NCI-H1417 treated with DMSO at 0.1 percent for 48 hours (cell line): ENCODE measurements at regions not wholly inside any gene's neighbourhood (a gene's known extent, or its start where the extent isn't known, plus 50 kb on each side); places are given as distances from the start of the nearest gene placed in this dataset.

Experiments used
- DNase-seq: peaks from one replicate; lab custom pipeline; 2025; lab: John Stamatoyannopoulos, UW

DNA sequence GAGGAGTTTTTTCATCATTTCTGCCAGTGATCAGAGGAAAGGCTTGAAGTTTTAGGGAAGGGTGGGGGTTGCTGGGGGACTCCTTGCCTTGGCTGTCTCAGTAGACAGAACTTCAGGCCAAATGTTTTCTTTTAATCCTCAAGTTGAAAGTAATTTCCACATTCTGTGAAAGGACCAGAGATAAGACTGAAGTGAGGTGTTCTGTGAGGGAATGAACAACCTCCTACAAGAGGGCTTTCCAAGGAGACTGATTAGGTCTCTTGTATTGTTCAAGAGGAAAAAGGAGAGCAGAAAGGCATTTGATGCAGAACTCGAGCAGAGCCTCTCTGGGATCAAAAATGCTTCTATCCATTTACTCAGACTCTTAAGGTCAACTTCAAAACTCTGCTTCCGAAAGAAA is 282.1 kb upstream of the ATP10B start:
- no peak for DNase-seq

GRCh38 chr5:161115941-161116340 is 263.9 kb upstream of the ATP10B start:
- DNase-seq = no peak

DNA sequence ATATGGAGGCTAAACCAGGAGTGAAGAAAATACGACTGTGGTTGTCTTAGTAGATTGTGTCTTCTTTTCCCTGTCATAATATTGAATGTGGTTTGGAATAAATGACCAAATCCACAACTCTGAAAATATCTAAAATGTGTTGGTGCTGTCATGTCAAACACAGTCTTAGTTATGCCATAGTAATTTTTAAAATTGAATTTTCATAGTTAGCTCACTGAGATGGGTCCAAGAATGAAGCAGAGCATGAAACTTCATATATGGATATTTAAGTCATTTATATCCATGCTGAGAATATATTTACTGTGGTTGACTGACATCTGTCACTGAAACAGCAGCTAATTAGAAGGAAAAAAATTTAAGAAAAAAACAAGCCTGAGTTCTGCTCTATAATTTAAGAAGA is 260.4 kb upstream of the ATP10B start:
- DNase-seq = no peak

- DNase-seq = no peak
These were observed 253.5 kb upstream of the ATP10B start for GRCh38 chr5:161105525-161105924.

GRCh38 chr5:161098516-161098915 is 246.5 kb upstream of the ATP10B start:
- DNase-seq = no peak

GRCh38 chr5:161096581-161096980 is 244.6 kb upstream of the ATP10B start:
- DNase-seq = no peak

- no peak for DNase-seq
These were observed 243.9 kb upstream of the ATP10B start for GRCh38 chr5:161095953-161096352.

- DNase-seq = no peak
These were observed 242.4 kb upstream of the ATP10B start for GRCh38 chr5:161094411-161094810.

- no peak for DNase-seq
These were observed 241.1 kb upstream of the ATP10B start for GRCh38 chr5:161093100-161093499.

- no peak for DNase-seq
These were observed 237.6 kb upstream of the ATP10B start for GRCh38 chr5:161089569-161089968.

DNA sequence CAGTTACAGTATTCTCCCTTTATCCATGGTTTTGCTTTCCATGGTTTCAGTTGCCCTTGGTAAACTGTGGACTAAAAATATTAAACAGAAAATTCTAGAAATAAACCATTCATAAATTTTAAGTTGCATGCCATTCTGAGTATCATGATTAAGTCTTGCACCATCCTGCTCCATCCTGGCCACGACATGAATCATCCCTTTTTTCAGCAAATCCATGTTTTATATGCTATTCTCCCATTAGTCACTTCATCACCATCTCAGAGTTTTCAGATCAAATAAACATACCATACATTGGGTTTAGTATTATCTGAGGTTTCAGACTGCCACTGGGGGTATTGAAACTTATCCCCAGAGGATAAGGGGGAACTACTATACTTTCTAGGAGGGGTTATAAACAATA is 234.4 kb upstream of the ATP10B start:
- no peak for DNase-seq

DNA sequence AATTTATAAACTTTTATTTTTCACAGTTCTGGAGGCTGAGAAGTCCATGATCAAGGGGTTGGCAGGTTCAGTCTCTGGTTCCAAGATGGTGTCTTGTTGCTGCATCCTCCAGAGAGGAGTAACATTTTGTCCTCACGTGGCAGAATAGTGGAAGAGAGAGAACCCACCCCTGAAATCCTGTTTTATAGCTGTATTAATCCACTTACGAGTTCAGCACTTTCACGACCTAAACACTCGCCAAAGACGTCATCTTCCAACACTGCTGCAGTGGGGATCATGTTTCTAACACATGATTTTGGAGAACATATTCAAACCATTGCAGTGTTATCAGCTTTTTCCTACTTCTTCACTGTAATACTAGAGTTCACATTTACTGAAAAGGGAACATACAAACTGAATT is 233.0 kb upstream of the ATP10B start:
- DNase-seq = no peak

- DNase-seq = no peak
These were observed 232.1 kb upstream of the ATP10B start for GRCh38 chr5:161084115-161084514.

DNA sequence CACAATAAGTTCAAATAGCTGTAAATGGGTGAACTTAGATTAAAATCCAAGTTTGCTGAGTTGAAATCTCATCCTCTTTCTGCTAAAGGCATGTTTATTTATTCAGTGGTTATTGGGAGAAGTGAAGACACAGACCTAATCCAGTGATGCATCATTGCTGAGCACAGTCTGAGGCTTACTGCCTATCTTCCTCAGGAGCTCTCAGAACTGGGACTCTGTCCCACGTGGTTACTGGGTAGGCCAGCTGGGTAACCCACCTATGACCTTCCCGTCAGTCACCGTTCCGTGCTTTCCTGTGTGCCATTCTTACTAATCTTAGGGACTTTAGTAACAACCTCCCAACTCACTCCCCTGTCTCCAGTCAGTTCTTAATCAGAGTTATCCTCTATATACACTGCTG is 226.8 kb upstream of the ATP10B start:
- no peak for DNase-seq

- DNase-seq = no peak
These were observed 226.0 kb upstream of the ATP10B start for GRCh38 chr5:161077936-161078545.

- no peak for DNase-seq
These were observed 225.5 kb upstream of the ATP10B start for GRCh38 chr5:161077496-161077895.

DNA sequence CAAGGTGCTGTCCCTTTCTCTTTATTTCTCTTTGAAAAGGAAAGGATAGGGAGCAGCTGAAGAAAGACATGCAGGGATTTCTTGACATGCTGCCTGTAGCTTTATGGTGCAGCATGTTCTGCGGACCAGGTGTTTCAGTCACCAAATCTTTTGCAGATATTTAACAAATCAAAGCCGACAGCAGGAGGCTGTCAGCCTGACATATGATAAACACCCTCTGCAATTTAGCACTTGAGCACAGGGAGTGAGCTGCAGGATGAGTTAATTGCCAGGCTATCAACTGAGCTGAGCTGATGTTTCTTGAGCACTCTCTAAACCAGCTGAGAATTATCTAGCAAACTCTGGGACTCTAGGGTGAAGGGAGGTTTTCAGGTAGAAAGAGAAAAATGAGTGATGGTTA is 212.8 kb upstream of the ATP10B start:
- peak; percentile 53 for DNase-seq

DNA sequence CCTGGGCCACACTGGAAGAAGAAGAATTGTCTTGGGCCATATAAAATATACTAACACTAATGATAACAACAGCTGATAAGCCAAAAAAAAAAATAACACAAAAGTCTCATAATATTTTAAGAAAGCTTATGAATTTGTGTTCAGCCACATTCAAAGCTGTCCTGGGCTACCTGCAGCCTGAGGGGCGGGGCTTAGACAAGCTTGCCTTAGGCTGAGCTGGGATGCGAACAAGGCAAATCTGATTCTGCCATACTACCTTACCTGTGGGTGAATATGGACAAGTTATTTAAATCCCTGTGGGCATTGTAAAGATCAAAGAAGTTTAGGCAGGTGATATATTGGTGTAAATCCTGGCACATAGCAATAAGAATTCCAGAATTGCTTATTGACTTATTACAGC is 212.3 kb upstream of the ATP10B start:
- no peak for DNase-seq

DNA sequence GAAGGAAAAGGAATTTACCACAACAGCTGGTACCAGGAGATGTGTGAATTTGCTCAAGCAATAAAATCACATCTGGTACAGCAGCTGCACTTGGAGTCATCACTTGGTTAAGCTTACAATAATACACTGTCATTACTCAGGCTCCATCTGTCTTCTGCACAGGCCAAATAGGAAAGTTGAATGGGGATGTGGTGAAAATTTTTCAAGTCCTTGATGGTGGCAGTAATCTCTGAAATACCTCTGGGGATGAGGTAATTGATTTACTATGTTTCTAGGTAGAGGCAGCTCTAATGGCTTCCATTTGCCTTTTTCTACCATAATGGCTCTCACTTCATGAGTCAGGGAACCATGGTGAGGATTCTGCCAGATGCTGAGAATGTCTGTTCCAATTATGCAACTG is 206.8 kb upstream of the ATP10B start:
- no peak for DNase-seq

DNA sequence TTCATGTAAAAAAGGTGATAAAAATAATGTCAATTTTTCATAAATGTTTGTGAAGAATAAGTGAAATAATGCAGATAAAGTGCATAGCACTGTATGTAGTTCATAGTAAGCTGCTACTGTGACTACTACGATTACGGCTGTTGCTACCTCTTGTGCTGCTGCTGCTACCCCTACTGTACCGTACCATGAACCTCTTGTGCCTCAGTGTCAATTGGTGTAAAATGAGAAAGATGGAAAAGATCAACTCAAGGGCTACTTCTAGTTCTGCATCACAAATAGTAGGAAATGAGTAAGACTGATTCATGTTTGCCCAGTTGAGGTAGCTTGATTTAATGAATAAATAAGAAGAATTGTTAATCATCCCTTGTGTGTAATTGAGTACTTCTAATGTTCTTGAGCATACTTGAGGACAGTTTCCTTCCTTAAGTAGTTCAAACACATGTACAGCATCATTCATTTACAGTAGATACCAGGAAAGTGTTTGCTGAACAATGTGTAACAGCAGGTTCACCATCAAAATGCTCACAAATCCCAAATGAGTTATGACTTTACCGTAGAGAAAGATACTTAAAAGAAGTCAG is 200.0 kb upstream of the ATP10B start:
- no peak for DNase-seq

DNA sequence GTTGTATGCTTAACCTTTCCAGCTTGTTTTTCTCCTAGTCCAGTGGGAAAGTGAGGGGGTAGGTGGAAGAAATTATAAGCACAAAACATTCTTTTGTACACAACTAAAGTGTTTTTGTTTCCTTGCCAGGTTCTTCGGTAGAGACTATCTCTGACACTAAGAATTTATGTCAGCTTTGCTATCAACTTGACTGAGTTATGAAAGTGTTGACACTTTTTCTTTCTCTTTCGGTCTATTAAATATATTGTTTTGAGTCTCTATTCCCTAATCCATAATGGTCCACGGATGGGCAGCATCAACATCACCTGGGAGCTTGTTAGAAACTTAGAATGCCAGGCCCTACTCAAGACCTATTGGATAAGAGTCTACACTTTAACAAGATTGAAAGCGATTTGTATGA is 195.0 kb upstream of the ATP10B start:
- DNase-seq = no peak

- DNase-seq = no peak
These were observed 190.9 kb upstream of the ATP10B start for GRCh38 chr5:161042862-161043261.

GRCh38 chr5:161042443-161042842 is 190.4 kb upstream of the ATP10B start:
- no peak for DNase-seq

DNA sequence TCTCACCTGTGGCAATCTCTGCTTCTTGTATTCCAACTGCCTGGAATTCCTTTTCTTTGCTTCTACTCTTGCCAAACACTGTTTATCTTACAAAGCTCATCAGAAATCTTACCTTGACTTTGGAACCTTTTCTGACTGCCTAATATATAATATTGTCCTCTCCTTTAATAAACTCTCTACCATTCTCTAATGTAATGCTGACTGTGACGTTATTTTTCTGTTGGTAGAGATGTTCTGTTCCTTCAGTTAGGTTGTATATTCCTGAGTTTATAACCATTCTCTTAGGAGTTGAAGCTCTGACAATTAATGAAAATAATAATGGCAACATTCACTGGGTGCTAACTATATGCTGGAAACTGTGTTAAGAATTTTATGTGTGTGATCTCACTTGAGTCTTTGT is 188.8 kb upstream of the ATP10B start:
- no peak for DNase-seq
